ENCODE measurements at regions not wholly inside any gene's neighbourhood (a gene's known extent, or its start where the extent isn't known, plus 50 kb on each side); places are given as distances from the start of the nearest gene placed in this dataset.
"Not testable (repeated sequence)": the region's sequence is repeated elsewhere in the genome, so short reads cannot be mapped to it uniquely, and the experiment has no call there.

DNA sequence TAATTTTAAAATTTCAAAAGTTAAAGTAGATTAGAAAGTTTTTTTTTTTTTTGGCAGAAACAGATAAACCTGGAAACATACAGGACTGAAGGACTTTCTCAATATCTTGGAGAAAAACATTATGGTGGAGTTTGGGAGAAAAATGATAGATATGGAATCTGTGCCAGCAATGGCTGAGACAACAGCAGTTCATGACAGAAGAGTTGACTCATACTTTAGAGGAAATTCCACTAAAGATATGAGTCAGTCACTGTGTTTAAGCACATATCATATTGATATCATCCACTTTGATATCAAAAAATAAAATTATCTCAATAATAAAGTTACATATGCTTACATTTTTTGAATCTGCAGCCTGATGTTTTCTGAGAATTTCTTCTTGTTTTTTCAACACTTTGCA lies 193.9 kb upstream of the OR4E1 start:
- no peak for DNase-seq

DNA sequence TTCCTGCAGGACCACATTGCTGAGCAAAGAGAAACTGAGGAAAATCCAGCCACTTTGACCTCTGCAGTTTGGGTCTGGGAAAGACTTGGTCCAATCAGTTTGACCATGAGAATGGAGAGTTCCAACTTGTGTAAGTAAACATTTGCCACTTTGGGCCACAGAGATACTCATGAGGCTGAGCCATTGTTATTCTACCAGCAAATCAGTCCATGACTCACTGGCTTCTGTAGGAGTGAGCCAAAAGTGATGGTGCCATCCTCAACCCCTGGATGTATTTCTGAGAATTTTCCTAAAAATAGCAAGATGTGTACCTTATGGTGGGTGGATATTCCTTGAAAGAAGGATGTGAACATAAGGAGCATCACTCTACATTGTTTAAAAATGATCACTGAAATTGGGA lies 192.9 kb upstream of the OR4E1 start:
- DNase-seq, result no peak

GRCh38 chr14:21863289-21863688 lies 189.7 kb upstream of the OR4E1 start:
- no peak for DNase-seq

GRCh38 chr14:21861153-21861552 lies 187.5 kb upstream of the OR4E1 start:
- no peak for DNase-seq

DNA sequence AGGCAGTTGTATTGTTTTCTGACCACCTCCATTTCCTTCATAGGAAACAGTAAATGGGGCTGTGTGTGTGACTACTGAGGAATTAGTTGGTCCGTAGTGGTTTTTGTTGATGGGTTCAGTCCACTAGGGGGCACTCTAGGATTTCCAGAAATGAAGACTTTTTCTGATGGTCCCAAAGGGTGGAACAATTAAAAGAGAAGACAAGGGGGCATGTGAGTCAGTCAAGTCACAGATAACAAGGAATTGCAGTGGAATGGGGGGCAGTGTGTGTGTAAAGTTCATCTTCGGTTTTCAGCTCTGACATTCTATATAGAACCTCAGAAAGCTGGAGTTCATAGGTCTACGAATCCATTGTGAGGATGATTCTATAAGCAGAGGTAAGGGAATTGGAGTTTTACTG lies 186.6 kb upstream of the OR4E1 start:
- DNase-seq, result peak; percentile 65

- DNase-seq, result no peak
These were observed 179.2 kb upstream of the OR4E1 start for GRCh38 chr14:21852775-21853174.

GRCh38 chr14:21852061-21852664 lies 178.5 kb upstream of the OR4E1 start:
- peak; percentile 77 for DNase-seq

- DNase-seq, result peak; percentile 49
These were observed 173.3 kb upstream of the OR4E1 start for GRCh38 chr14:21846902-21847301.

- DNase-seq, result peak; percentile 77
These were observed 172.7 kb upstream of the OR4E1 start for GRCh38 chr14:21846227-21846885.

DNA sequence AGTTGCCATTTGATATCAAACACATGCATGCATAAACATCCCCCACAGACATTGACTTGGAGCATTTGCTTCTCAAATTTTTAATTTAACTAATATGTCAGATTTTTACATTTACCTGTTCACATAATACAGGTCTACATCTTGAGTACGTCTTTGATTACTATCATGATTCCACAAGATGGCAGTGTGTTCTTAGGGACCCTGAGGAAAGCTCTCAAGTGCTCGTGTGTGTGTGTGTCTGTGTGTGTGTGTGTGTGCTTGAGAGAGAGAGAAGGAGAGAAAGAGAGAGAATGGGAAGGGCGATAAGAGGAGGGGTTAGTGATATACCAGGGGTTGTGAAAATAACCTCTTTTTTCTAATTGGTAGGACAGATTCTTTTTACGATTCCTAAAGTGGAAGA lies 167.1 kb upstream of the OR4E1 start:
- peak; percentile 47 for DNase-seq

DNA sequence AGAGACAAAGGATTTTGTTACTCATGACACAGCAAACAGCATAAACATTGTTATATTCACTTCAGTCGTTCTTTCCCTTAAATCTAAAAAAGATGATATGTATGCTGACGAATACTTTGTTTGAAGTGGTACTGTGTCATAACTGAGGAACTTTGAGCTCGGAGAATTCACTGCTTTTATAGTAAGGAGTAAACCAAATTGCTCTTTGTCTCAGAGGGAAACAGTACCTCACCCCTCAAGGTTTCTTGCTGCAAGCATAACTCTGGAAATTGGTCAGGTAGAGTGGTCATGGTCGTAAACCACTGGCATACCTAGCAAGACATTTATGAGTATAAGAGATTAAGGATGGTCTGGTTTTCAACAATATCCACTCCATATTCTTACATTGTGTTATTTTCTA lies 160.2 kb upstream of the OR4E1 start:
- no peak for DNase-seq

- no peak for DNase-seq
These were observed 152.2 kb upstream of the OR4E1 start for GRCh38 chr14:21825845-21826244.

DNA sequence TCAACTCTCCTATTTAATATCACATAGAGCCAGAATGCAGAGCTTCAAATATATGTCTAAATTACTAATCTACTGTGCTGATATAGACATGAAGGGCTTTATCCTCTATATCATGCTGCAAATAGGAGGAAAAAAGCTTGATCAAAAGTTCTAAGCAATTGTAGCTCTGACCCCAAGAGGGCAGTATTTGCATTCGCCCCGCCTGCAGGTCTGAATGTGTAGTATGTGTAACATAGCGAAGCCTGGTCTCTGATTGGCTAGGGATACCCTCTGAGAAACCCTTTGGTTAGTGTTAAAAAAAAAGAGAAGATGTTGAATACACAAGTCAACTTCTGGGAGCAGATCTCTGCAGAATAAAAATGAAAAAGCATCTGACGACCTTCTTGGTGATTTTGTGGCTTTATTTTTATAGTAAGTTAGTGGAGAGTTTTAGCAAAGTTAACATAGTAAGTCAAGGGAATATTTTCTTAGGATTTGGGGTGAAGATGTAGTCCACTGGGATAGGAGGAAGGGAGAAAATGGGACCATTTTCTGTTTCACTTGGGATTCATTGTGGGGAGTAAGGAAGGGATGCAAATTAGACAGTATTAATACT lies 151.6 kb upstream of the OR4E1 start:
- DNase-seq, result peak; percentile 59

DNA sequence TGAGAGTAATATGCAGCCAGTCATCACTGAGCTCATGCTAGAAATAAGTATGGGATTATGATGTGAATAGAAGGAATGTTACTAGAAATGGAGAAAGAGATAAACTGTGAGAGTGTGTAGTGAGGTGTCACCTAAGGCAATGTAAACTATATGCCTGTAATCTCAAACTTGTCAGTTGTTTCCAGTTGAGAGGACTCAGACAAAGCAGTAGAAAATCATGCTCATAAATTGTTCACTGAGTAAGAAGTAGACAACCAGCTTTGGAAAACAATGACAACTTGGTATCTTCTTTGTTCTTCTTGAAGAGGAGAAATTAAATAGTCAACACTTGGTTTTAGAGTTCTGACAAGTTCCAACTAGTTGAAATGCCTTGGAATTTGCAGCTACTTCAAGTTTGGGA lies 148.5 kb upstream of the OR4E1 start:
- DNase-seq, result no peak

- DNase-seq, result no peak
These were observed 147.0 kb upstream of the OR4E1 start for GRCh38 chr14:21820631-21821030.

GRCh38 chr14:21819891-21820290 lies 146.3 kb upstream of the OR4E1 start:
- not testable (repeated sequence) for DNase-seq

DNA sequence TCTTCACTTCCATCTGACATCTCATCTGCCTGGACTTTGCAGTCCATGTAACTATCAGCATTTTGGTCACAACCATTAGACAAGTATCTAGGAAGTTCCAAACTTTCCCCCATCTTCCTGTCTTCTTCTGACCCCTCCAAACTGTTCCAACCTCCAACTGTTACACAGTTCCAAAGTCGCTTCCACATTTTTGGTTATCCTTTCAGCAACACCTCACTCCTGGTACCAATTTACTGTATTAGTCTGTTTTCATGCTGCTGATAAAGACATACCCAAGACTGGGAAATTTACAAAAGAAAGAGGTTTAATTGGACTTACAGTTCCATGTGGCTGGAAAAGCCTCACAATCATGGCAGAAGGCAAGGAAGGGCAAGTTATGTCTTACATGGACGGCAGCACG lies 143.4 kb upstream of the OR4E1 start:
- not testable (repeated sequence) for DNase-seq

GRCh38 chr14:21807975-21808374 lies 134.4 kb upstream of the OR4E1 start:
- DNase-seq, result no peak

GRCh38 chr14:21804981-21805380 lies 131.4 kb upstream of the OR4E1 start:
- DNase-seq, result no peak

GRCh38 chr14:21802441-21802840 lies 128.8 kb upstream of the OR4E1 start:
- no peak for DNase-seq

DNA sequence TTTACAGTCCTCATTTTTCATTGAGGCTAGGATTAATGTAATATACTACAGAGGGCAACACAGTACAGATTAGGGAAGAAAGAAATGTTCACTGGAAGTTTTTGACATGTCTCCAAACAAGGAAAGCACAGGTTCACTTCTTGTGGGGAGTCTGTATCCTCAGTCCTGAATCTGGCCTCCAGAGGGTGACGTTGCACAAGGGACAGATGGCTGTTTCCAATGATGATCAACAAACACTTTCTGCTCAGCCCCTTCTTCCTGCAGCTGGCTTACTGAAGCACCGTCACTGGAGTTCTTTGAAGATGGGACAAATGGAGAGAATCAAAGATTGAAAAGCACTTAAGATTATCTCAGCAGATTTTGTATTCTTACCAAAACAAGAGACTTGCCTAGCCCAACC lies 123.3 kb upstream of the OR4E1 start:
- DNase-seq, result peak; percentile 19

GRCh38 chr14:21795456-21795855 lies 121.8 kb upstream of the OR4E1 start:
- DNase-seq, result no peak

DNA sequence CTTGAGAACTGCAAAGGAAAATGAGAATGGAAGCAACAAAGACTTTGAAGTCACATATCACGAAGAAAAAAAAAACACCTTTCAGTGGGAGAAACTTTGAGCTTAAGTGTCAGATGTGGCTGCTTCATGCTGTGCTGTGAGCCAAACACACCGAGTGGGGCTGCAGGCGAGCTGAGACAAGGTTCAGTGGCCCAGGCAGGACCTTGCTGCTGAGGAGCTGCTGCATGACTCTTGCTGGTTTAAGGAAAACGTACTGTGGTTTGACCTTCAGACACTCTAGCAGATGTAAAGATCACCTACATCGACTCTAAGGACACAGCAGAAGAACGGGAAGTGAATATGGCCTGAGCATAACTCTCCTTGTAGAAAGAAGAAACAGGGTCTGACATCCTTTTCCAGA lies 118.1 kb upstream of the OR4E1 start:
- DNase-seq, result no peak

DNA sequence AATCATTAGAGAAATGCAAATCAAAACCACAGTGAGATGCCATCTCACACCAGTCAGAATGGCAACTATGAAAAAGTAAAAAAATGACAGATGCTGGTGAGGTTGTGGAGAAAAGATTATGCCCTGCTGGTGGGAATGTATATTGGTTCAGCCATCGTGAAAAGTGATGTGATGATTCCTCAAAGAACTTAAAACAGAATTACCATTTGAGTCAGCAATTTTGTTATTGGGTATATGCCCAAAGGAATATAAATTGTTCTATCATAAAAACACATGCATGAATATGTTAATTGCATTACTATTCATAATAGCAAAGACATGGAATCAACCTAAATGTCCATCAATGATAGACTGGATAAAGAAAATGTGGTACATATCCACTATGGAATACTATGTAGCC lies 115.1 kb upstream of the OR4E1 start:
- DNase-seq, result not testable (repeated sequence)

DNA sequence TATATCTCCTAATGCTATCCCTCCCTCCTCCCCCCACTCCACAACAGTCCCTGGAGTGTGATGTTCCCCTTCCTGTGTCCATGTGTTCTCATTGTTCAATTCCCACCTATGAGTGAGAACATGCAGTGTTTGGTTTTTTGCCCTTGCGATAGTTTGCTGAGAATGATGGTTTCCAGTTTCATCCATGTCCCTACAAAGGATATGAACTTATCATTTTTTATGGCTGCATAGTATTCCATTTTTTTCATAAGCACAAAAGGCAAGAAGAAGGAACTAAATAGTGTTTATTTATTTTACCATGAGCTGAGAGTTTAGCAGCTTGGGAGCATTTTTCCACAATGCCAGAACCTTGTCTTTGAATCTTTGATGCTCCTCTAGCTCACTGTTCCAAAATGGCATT lies 113.6 kb upstream of the OR4E1 start:
- not testable (repeated sequence) for DNase-seq
